Neural progenitor cell (in vitro differentiated cells): ENCODE measurements at regions not wholly inside any gene's neighbourhood (a gene's known extent, or its start where the extent isn't known, plus 50 kb on each side); places are given as distances from the start of the nearest gene placed in this dataset.

Source experiments
- DNase-seq: peaks from one replicate; pipeline ENCODE4 v3.0.0-alpha.2; 2016; ENCODE audit warnings: low spot score
- H2AFZ ChIP-seq: fragments of 200-600 bp; sonication (generic); replicated peaks from 2 replicates; pipeline ENCODE4 v1.6.1; 2016; ENCODE audit warnings: antibody characterized with exemption
- H3F3A ChIP-seq: fragments of 200-600 bp; sonication (generic); 2 replicates; pipeline ENCODE4 v1.6.1; 2016; ENCODE audit warnings: antibody characterized with exemption, low read depth
- H3K27ac ChIP-seq: fragments of 200-600 bp; sonication (generic); 2 replicates; pipeline ENCODE4 v1.5.1; 2016; ENCODE audit warnings: mild to moderate bottlenecking
- H3K27me3 ChIP-seq: fragments of 200-600 bp; sonication (generic); 2 replicates; pipeline ENCODE4 v1.6.1; 2016; ENCODE audit warnings: mild to moderate bottlenecking, moderate library complexity
- H3K36me3 ChIP-seq: fragments of 200-600 bp; sonication (generic); 2 replicates; pipeline ENCODE4 v1.5.1; 2016
- H3K4me1 ChIP-seq: fragments of 200-600 bp; sonication (generic); 2 replicates; pipeline ENCODE4 v1.6.1; 2016; ENCODE audit warnings: mixed run types
- H3K4me2 ChIP-seq: fragments of 200-600 bp; sonication (generic); 2 replicates; pipeline ENCODE4 v1.6.1; 2016
- H3K4me3 ChIP-seq: fragments of 200-600 bp; sonication (generic); 2 replicates; pipeline ENCODE4 v1.5.1; 2016
- H3K79me2 ChIP-seq: fragments of 200-600 bp; sonication (generic); 2 replicates; pipeline ENCODE4 v1.6.1; 2016; ENCODE audit warnings: low read depth
- H3K9ac ChIP-seq: fragments of 200-600 bp; sonication (generic); 2 replicates; pipeline ENCODE4 v1.6.1; 2016
- H3K9me3 ChIP-seq: fragments of 200-600 bp; sonication (generic); 2 replicates; pipeline ENCODE4 v1.5.1; 2016; ENCODE audit warnings: low read depth
- H4K20me1 ChIP-seq: fragments of 200-600 bp; sonication (generic); 2 replicates; pipeline ENCODE4 v1.6.1; 2016; ENCODE audit warnings: low read depth
- H3K27ac Mint-ChIP-seq: 3 replicates; pipeline ENCODE4 v1.8.0; 2021; ENCODE audit warnings: mixed read lengths
- H3K27me3 Mint-ChIP-seq: 2 replicates; pipeline ENCODE4 v1.8.0; 2022; ENCODE audit warnings: low read depth, mild to moderate bottlenecking, inconsistent platforms, moderate library complexity, mixed read lengths; ENCODE audit not compliant: insufficient read depth
- H3K36me3 Mint-ChIP-seq: 3 replicates; pipeline ENCODE4 v1.8.0; 2021; ENCODE audit warnings: mixed read lengths
- H3K4me1 Mint-ChIP-seq: 3 replicates; pipeline ENCODE4 v1.8.0; 2021; ENCODE audit warnings: mixed read lengths
- H3K4me3 Mint-ChIP-seq: 3 replicates; pipeline ENCODE4 v1.8.0; 2021; ENCODE audit warnings: mild to moderate bottlenecking, moderate library complexity, mixed read lengths
- H3K9me3 Mint-ChIP-seq: 3 replicates; pipeline ENCODE4 v1.8.0; 2020; ENCODE audit warnings: mixed read lengths
- EZH2 ChIP-seq: fragments of 200-600 bp; sonication (generic); IDR thresholded peaks from 2 replicates; pipeline ENCODE4 v1.6.1; 2017; ENCODE audit warnings: antibody characterized with exemption, mild to moderate bottlenecking, moderate library complexity
- EZH2phosphoT487 ChIP-seq: fragments of 200-600 bp; sonication (generic); IDR thresholded peaks from 2 replicates; pipeline ENCODE4 v1.6.1; 2017; ENCODE audit warnings: antibody characterized with exemption
- TF ChIP-seq, protein P1 (sequence below): fragments of 200-600 bp; sonication (generic); IDR thresholded peaks from 2 replicates; pipeline ENCODE4 v1.5.1; 2017; ENCODE audit warnings: antibody characterized with exemption, mild to moderate bottlenecking

DNA sequence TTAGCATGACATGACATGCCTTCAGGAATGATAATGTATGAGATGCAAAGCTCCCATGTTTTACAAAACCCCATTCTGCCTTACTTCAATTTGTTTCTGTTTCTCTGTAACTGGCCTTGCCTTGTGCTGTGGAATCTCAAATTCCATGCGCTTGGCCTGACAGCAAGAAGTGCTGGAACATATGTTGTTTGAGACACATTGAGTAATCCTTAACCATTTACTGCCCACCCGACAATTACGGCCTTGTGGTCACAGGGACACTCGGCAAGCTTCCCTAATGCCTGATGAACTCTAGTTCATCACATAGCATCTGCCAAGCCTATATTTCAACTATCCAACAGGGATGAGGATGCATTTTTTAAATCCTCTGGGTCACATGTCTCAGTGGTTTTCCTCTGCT is 226.4 kb upstream of the CASK start:
- no peak overlapping the region for H3K27ac ChIP-seq
- H3K36me3 ChIP-seq, result no peaks in the 10 kb centered on the region
- no peaks in the 10 kb centered on the region for H3K79me2 ChIP-seq
- H3K9me3 ChIP-seq, result no peaks in the 10 kb centered on the region
- H2AFZ ChIP-seq, result no peak overlapping the region
- DNase-seq, result no peak
- Mint-ChIP-seq H3K27ac (no peak overlapping the region), H3K9me3 (no peaks in the 10 kb centered on the region), H3K27me3 (no peaks in the 10 kb centered on the region), H3K4me1 (no peaks in the 10 kb centered on the region), H3K36me3 (no peaks in the 10 kb centered on the region), H3K4me3 (no peak overlapping the region)
- no peaks in the 10 kb centered on the region for H3K27me3 ChIP-seq
- H4K20me1 ChIP-seq, result no peaks in the 10 kb centered on the region
- no peak overlapping the region for H3K4me3 ChIP-seq
- TF ChIP-seq EZH2phosphoT487, result no peak
- TF ChIP-seq, protein P1, sequence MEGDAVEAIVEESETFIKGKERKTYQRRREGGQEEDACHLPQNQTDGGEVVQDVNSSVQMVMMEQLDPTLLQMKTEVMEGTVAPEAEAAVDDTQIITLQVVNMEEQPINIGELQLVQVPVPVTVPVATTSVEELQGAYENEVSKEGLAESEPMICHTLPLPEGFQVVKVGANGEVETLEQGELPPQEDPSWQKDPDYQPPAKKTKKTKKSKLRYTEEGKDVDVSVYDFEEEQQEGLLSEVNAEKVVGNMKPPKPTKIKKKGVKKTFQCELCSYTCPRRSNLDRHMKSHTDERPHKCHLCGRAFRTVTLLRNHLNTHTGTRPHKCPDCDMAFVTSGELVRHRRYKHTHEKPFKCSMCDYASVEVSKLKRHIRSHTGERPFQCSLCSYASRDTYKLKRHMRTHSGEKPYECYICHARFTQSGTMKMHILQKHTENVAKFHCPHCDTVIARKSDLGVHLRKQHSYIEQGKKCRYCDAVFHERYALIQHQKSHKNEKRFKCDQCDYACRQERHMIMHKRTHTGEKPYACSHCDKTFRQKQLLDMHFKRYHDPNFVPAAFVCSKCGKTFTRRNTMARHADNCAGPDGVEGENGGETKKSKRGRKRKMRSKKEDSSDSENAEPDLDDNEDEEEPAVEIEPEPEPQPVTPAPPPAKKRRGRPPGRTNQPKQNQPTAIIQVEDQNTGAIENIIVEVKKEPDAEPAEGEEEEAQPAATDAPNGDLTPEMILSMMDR, result no peak
- TF ChIP-seq EZH2, result no peak
- H3K4me2 ChIP-seq, result no peak overlapping the region
- H3K4me1 ChIP-seq, result peaks cover 12% of the 10 kb centered on the region
- no peak overlapping the region for H3K9ac ChIP-seq
- peaks cover 10% of the 10 kb centered on the region for H3F3A ChIP-seq

DNA sequence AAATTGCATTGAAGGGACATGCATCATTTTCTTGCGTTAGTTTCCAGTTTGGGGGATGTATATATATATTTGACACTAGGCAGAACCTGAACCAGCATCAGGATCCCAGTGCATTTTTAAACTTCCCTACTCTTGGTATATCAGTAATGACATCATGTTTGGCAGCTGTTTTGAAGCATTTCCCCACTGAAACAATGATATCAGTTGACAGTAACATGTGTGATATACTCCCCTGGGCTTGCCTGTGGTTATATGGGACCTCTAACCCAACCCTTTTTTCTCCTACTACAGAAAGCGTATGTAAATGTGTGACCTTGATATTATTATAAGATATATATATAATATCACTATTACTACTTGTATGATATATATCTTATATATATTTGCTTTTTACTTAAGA is 225.9 kb upstream of the CASK start:
- no peak overlapping the region for H3K4me2 ChIP-seq
- peaks cover 10% of the 10 kb centered on the region for H3F3A ChIP-seq
- H3K4me1 ChIP-seq, result peaks cover 12% of the 10 kb centered on the region
- no peak overlapping the region for H3K9ac ChIP-seq
- H3K27me3 ChIP-seq, result no peaks in the 10 kb centered on the region
- Mint-ChIP-seq H3K27me3 (no peaks in the 10 kb centered on the region), H3K4me1 (no peaks in the 10 kb centered on the region), H3K4me3 (no peak overlapping the region), H3K27ac (no peak overlapping the region), H3K9me3 (no peaks in the 10 kb centered on the region), H3K36me3 (no peaks in the 10 kb centered on the region)
- no peak overlapping the region for H3K4me3 ChIP-seq
- no peaks in the 10 kb centered on the region for H3K9me3 ChIP-seq
- no peak for DNase-seq
- no peak overlapping the region for H3K27ac ChIP-seq
- TF ChIP-seq EZH2, result no peak
- TF ChIP-seq EZH2phosphoT487, result no peak
- TF ChIP-seq, protein P1, result no peak
- H4K20me1 ChIP-seq, result no peaks in the 10 kb centered on the region
- H2AFZ ChIP-seq, result no peak overlapping the region
- H3K36me3 ChIP-seq, result no peaks in the 10 kb centered on the region
- H3K79me2 ChIP-seq, result no peaks in the 10 kb centered on the region

DNA sequence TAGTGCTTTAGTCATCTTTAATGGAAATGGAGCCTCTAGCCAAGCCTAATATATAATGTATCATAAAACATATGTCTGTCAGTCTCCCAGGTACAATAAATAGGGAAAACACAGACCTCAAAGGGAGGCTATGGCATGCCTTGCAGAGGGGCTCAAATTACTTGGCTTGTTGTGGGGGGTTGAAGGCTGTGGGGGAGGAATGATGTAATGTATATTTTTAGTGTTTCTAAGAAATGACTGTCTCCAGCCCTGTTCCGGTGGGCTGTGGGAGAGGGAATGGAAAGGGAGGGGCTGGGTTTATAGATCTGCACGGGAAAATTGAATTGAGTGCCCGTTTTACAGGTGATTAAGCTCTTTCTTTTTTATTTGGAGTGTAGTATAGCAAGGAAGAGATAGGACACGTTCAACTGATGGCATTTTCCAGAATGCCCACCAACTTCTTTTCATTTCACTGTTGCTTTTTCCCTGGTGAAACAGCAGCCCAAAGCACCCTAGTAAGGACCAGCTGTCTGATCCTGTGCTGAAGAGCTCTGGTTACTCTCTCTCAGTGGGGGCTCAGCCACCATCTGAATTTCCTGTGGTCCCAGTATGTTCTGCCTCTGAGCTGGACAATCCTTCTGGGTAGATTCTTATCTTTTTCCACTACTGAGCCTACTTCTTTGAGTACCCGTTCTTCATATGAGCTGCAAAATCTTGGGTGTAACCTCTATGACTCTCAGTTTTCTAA is 220.7 kb upstream of the CASK start:
- H3K4me3 ChIP-seq, result no peak overlapping the region
- Mint-ChIP-seq H3K4me1 (peaks cover 4% of the 10 kb centered on the region), H3K4me3 (no peak overlapping the region), H3K27ac (no peak overlapping the region), H3K9me3 (no peaks in the 10 kb centered on the region), H3K27me3 (peaks cover 2% of the 10 kb centered on the region), H3K36me3 (no peaks in the 10 kb centered on the region)
- peaks cover 23% of the 10 kb centered on the region for H3K4me1 ChIP-seq
- H3K4me2 ChIP-seq, result no peak overlapping the region
- no peak overlapping the region for H3K27ac ChIP-seq
- H3K79me2 ChIP-seq, result no peaks in the 10 kb centered on the region
- no peak overlapping the region for H2AFZ ChIP-seq
- H3K27me3 ChIP-seq, result no peaks in the 10 kb centered on the region
- H3K9me3 ChIP-seq, result no peaks in the 10 kb centered on the region
- no peak for DNase-seq
- no peaks in the 10 kb centered on the region for H3K36me3 ChIP-seq
- no peaks in the 10 kb centered on the region for H4K20me1 ChIP-seq
- no peak overlapping the region for H3K9ac ChIP-seq
- peaks cover 10% of the 10 kb centered on the region for H3F3A ChIP-seq
- TF ChIP-seq EZH2 (no peak), EZH2phosphoT487 (no peak)
- TF ChIP-seq, protein P1, result no peak
